Stimulated activated CD8-positive, alpha-beta memory T cell treated with anti-CD3 and anti-CD28 coated beads, Interleukin-15, amount 100 ng/mL, for 4 hours (primary cell): ENCODE measurements at regions not wholly inside any gene's neighbourhood (a gene's known extent, or its start where the extent isn't known, plus 50 kb on each side); places are given as distances from the start of the nearest gene placed in this dataset.
"Not testable (repeated sequence)": the region's sequence is repeated elsewhere in the genome, so short reads cannot be mapped to it uniquely, and the experiment has no call there.

Source experiments
- DNase-seq, 2 donors: peaks; one replicate each; pipeline ENCODE4 v3.0.0-alpha.2; 2020; ENCODE audit warnings: low read depth in 2 of 2

DNA sequence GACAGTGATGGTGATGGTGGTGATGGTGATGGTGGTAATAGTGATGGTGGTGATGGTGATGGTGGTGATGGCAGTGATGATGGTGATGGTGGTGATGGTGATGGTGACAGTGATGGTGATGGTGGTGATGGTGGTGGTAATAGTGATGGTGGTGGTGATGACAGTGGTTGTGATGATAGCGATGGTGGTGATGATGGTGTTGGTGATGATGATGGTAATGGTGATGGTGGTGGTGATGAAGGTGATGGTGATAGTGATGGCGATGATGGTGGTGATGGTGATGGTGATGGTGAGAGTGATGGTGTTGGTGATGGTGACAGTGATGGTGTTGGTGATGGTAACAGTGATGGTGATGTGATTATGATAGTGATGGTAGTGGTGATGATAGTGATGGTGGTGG lies 94.3 kb downstream of the ASB1 start:
- DNase-seq, result no peak

DNA sequence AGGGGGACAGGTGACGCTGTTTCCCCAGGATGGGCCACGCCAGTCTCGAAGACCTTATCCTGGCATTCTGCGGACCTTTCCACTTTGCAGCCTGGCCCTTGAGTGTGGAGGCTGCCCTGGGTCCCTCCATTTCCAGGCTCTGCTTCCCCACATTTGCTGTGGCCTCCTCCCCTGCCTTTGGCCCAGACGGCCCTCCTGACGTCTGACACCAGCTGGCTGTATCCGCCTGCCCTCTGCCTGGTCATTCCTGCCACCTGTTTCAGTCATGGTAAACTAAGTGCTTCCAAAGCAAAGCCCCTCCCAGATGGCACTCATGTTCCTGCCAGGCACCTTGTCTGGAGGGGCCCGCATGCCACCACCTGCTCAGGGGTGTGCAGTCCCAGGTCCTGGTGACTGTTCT lies 95.1 kb downstream of the ASB1 start:
- no peak for DNase-seq

DNA sequence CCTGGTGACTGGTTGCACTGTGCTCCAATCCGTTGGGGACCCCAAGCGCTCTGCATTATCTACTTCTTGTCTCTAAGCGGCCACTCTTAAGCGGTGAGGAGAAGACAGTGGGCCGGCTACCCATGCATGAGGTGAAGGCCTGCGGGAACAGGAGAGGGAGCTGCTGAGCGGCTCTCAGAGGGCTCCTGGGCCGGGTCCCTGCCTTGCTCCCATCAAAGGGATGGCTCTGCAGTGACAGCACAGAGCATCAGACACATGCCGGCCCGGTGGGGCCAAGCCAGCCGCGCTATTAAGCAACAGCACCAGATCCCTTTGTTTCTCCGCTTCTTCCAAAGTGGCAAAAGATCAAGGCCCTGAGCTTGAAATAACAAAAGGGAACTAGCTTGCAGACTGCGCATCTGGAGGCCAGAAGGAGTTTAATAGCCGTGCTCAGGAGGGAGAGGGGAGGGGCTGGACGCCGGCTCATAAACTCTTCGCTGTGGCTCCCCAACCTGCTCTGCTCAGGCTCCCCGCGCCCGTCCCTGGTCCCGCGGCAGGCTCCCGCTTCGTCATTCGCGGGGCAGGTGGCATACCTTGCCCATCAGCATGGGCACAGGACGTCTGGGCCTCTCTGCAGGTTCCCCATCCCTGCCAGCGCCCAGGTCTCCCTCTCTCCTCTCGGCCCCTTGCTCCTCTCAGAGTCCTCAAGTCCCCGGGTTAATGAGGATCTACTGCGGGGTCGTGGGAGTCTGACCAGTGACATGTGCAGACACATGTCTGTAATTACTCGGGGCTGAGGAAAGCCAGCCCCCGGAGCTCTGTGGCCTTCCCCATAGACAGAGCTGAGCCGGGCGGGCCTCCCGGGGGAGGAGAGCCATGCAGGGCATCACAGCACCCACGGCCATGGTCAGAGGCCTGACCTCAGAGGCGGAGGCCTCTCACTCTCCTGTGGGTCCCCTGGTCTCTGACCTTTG lies 96.7 kb downstream of the ASB1 start:
- no peak for DNase-seq

DNA sequence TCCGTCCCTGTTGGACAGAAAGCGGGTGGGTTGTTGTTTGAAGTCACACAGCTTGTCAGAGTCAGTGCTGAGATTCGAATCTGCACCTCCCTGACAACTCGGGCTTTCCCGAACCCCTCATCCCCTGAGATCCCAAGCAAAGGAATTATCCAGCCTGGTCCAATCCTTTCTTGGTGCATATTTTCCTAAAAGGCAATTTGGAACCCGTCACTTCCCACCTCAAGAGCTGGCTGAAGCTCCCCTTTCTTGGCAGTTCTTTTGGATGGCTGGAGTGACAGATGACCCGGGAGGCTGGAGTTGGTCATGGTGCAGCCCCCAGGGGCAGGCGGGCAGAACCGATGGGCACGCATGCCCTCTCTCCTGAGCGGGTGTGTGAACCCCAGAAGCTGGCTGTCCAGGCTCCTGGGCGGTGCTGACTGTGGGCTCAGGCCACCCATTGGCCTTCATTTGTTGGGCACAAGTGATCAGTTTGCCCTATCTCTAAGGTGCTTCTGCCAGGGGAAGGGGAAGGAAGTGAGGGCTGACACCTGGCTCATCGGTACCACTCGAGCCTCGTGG lies 97.8 kb downstream of the ASB1 start:
- no peak for DNase-seq

DNA sequence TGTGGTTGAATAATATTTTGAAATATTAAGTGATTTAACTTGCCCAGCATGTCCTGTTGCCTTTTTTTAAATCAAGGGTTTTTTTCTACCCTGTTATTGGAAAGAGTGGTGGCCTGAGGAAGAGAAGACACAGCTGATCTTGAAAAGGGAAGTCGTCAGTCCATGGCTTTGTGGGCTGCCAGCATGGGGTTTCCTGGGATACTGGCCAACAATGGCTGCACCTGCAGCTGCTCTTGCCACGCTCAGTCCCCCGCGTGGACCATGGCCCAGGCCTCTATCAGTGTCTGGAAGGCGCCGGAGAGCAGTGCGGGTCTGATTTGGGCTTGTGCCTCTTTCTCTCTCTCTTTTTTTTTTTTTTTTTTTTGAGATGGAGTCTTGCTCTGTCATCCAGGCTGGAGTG lies 99.3 kb downstream of the ASB1 start:
- no peak for DNase-seq

DNA sequence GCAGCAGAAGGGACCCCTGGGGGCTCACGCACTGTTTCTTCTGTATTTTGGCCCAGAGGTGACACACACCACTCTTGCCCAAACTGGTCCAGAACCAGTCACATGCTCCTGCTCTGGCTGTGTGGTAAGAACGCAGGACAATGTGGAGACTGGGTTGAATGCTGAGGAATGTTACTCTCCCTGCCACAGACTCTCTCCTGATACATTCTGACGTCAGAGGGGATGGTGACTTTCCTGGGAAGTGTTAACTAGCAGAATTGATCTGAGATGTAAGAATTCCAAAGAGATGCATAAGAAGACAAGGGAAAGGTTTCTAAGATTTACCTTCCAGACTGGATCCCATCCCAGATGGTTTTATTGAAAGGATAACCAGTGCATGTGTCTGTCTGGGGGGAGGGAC lies 100.8 kb downstream of the ASB1 start:
- DNase-seq, result no peak

DNA sequence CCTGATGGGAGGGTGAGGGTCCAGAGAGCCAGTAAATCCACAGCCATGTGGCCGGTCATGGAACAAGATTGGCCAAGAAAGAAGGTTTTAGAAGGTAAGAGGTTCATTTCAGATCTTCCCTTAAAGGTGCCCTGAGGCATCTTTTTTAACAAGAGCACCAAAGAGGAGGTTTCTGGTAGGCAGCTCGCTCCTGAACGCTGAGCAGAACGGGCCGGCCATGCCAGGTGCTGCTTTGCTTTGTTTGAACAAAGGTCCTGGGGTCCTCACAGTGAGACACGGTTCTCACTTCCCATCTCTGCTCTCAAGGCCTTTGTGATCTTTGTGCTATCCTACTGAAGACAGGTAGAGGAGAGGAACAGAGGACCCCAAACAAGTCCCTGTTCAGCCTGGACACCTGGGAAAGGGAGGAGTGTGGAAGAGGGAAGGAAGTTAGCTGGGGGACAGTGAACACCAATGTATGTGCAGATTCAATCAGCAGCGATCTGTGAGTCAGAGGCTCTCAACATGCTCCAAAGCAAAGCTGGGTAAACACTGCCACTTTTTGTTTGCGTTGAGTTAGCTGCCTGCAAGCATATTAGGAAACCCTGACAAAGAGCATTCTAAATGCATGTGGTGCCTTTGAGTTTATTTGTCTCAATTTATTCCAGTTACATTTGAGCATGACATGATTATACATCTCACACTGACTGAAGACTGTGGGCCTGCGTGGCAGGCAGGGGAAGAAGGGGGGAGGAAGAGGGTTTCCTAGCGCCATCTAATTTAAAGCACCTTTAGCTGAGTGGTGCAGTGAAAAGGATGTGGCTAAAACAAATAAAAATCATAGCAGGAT lies 102.4 kb downstream of the ASB1 start:
- no peak for DNase-seq

- not testable (repeated sequence) for DNase-seq
Observed at GRCh38 chr2:238531017-238531645, 104.4 kb downstream of the ASB1 start.

DNA sequence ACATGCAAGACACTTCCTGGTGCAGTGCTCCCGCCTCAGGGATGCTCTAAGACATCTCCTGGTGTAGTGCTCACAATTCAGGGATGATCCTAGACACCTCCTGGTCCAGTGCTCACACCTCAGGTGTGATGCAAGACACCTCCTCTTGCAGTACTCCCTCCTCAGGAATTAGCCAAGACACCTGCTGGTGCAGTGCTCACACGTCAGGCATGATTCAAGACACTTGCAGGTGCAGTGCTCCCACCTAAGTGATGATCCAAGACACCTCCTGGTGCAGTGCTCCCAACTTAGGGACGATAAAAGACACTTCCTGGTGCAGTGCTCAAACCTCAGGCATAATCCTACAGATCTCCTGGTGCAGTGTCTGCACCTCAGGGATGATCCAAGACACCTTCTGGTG lies 117.0 kb downstream of the ASB1 start:
- not testable (repeated sequence) for DNase-seq

GRCh38 chr2:238548902-238549462 lies 122.3 kb downstream of the ASB1 start:
- DNase-seq, result no peak

DNA sequence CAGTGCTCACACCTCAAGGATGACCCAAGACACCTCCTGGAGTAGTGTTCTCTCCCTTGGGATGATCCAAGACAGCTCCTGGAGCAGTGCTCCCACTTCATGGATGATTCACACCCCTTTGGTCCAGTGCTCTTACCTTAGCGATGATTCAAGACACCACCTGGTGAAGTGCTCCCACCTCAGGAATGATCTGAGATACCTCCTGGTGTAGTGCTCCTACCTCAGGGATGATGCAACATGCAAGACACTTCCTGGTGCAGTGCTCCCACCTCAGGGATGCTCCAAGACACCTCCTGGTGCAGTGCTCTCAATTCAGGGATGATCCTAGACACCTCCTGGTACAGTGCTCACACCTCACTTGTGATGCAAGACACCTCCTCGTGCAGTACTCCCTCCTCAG lies 123.1 kb downstream of the ASB1 start:
- no peak for DNase-seq

DNA sequence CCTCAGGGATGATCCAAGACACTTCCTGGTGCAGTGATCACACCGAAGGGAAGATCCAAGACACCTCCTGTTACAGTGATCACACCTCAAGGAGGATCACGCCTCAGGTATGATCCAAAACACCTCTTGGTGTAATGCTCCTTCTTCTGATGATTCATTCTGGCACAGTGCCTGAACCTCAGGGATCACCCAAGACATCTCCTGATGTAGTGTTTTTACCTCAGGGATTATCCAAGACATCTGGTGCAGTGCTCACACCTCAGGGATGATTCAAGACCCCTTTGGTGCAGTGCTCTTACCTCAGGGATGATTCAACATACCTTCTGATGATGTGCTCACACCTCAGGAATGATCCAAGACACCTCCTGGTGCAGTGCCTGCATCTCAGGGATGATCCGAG lies 124.4 kb downstream of the ASB1 start:
- DNase-seq, result no peak

DNA sequence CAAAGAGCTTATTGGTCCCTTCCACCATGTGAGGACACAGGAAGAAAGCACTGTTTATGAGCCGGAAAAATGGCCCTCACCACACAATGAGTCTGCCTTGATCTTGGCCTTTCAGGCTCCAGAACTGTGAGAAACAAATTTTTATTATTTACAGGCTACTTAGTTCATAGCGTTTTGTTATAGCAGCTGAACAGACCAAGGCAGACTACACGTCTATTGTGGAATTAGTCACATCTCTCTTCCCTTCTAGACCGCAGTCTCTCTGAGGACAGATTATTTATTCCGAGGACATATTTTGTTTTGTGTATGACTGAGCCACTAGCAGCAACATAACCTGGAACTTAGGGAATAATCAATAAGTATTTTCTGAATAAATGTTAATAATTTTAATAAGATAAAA lies 125.5 kb downstream of the ASB1 start:
- DNase-seq, result no peak

DNA sequence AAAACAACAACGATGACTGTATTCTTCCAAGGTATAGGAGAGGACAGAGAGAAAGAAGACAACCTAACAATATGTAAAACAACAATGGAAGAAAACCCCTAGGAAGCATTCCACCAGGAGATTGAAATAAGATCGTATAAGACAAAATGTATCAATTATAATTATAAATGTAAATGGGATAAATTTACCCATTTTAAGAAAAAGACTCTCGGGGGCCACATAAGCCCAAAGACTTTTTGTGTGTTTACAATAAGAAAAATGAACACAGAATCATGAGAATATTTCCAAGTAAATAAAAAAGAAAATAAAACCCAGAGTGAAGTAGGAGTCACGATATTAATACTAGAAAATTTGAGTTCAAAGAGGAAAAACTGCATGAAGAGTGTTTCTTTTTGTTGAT lies 126.4 kb downstream of the ASB1 start:
- DNase-seq, result no peak

GRCh38 chr2:238554468-238555315 lies 128.0 kb downstream of the ASB1 start:
- no peak for DNase-seq

DNA sequence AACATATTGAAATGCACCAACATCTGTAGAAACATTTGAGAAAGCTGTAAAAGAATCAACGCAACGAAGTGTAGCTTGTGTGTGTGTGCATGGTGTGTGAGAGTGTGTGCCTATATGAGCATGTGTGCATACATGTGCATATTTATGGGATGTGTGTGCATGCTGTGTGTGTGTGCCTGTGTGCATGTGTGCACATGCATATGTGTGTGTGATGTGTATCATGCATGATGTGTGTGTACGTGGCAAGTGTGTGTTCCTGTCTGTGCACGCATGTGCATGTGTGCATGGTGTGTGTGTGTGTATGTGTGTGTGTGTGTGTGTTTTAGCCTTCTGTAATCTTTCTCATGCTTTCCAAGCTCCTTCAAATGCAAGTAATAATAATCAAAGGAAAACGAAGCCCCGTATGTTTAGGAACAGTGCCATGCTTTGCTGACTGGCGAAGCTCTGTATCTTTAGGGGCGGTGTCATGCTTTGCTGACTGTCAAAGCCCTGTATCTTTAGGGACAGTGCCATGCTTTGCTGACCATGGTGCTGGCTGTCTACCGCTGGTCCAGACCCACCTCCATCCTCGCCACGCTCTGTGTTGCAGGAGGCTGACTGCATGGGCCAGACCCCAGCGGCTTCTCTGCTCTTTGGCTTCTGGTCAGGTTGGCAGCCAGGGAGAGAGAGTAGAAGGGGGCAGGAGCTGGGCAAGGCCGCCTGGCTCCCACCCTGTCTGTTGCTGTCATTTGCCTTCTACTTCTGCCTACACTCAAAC lies 129.2 kb downstream of the ASB1 start:
- DNase-seq, result no peak

DNA sequence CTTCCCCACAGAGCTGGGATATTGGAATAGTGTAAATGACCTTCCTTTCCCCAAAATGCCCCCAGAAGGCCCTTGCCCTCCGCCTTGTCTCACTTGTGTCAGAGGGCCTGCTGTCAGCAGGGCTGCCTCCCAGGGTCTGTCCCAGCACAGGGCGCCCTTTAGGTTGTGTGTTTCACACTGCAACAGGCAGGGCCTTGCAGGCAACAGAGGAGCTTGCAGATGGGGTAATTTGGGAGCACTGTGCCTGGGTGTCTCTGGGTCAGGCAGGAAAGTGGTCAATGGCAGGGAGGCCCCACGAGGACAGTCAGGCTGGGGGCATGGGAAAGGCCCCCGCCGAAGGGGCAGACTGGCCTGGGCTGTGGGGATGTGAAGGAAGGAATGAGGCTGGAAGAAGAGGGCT lies 130.7 kb downstream of the ASB1 start:
- DNase-seq, result no peak

DNA sequence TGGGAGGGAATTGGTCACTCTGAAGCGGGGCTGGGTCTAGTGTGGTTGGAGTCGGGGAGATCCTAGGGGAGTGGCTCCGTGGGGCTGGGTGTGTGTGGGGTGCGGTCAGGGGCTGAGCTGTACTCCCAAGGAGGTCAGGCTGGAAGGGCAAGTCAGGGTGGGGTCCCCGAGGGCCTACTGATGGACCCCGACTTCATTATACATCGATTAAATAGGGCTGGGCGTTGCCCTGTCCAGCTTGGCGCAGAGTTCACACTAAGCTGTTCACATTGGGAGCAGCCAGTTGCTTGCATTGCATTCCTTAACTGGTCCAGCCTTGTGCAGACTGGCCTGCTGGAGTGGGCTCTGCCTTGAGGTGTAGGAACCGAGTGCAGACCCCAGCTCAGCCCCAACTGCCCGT lies 131.2 kb downstream of the ASB1 start:
- no peak for DNase-seq

DNA sequence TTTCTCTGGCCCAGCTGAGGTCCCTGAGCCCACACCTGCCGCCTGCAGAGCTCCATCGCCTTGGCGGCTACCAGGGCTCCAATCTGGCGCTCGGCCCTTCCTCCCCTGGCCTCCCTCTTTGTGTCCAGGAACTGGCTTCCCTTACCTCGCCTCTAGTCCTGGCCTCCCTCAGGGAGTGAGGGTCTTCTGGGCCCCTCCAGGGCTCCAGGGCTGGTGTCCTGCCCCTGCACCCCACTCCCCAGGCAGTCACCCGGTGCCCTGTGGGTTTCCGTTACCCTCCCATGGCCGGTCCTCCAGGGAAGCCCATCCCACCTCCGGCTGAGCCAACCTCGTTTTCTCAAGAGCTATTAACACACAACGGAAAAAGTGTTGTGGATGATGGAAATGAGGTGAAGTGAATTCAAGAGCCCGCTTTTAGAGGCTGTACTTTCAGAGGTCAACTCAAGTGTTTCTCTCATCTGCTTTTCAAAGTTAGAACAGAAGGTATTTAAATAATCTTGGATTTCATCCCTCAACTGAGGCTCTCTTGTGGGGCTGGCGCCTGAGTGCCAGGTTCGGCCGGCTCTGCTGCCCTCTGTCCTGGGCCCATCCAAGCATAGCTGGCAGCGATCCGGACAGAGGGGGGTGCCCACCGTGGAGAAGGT lies 131.9 kb downstream of the ASB1 start:
- DNase-seq, result no peak

- DNase-seq, result no peak
Observed at GRCh38 chr2:238560234-238560633, 133.5 kb downstream of the ASB1 start.
